WERI-Rb-1 (cell line): ENCODE measurements at regions not wholly inside any gene's neighbourhood (a gene's known extent, or its start where the extent isn't known, plus 50 kb on each side); places are given as distances from the start of the nearest gene placed in this dataset.
"Not testable (repeated sequence)": the region's sequence is repeated elsewhere in the genome, so short reads cannot be mapped to it uniquely, and the experiment has no call there.

Experiments
- DNase-seq: peaks from one replicate; pipeline ENCODE4 v3.0.0-alpha.2; 2020
- H3K27ac ChIP-seq: fragments of 250-450 bp; sonication (Bioruptor Pico); 2 replicates; pipeline ENCODE4 v1.5.1; 2020; ENCODE audit warnings: mild to moderate bottlenecking, moderate library complexity
- H3K27me3 ChIP-seq: fragments of 250-450 bp; sonication (Bioruptor Pico); 2 replicates; pipeline ENCODE4 v1.5.1; 2021; ENCODE audit warnings: mild to moderate bottlenecking, low read depth, moderate library complexity; ENCODE audit not compliant: insufficient read depth, severe bottlenecking
- H3K36me3 ChIP-seq: fragments of 250-450 bp; sonication (Bioruptor Pico); 2 replicates; pipeline ENCODE4 v1.5.1; 2020; ENCODE audit warnings: mild to moderate bottlenecking, moderate library complexity
- H3K4me3 ChIP-seq: 2 replicates; pipeline ENCODE4 v1.5.1; 2011; ENCODE audit warnings: low read depth, mild to moderate bottlenecking, control low read depth, low read length
- H3K9me3 ChIP-seq: fragments of 250-450 bp; sonication (Bioruptor Pico); 2 replicates; pipeline ENCODE4 v1.5.1; 2021; ENCODE audit warnings: mild to moderate bottlenecking, moderate library complexity; ENCODE audit not compliant: severe bottlenecking
- TF ChIP-seq, protein P1 (sequence below): IDR thresholded peaks from 2 replicates; pipeline ENCODE4 v1.5.1; 2011; ENCODE audit warnings: low read depth, mild to moderate bottlenecking, control low read depth, inconsistent platforms, low read length

DNA sequence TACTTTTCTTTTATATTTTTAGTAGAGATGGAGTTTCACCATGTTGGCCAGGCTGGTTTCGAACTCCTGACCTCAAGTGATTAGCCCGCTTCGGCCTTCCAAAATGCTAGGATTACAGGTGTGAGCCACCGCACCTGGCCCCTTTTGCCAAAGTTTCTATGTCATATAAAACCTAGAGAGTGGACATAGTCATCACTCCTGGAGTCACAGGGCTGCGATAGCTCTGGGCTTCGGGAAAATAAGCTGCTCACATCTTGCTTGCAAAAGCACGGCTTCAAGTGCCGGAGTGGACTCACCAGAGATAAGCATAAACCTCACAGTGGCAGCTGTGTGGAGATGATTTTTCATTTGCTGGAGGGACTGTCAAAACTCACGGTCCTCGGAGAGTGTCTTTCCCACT lies 171.2 kb downstream of the TEX29 start:
- TF ChIP-seq, protein P1, sequence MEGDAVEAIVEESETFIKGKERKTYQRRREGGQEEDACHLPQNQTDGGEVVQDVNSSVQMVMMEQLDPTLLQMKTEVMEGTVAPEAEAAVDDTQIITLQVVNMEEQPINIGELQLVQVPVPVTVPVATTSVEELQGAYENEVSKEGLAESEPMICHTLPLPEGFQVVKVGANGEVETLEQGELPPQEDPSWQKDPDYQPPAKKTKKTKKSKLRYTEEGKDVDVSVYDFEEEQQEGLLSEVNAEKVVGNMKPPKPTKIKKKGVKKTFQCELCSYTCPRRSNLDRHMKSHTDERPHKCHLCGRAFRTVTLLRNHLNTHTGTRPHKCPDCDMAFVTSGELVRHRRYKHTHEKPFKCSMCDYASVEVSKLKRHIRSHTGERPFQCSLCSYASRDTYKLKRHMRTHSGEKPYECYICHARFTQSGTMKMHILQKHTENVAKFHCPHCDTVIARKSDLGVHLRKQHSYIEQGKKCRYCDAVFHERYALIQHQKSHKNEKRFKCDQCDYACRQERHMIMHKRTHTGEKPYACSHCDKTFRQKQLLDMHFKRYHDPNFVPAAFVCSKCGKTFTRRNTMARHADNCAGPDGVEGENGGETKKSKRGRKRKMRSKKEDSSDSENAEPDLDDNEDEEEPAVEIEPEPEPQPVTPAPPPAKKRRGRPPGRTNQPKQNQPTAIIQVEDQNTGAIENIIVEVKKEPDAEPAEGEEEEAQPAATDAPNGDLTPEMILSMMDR = no peak
- Histone ChIP-seq H3K9me3 (peaks cover 27% of the 10 kb centered on the region), H3K27me3 (peaks cover 92% of the 10 kb centered on the region), H3K4me3 (no peak overlapping the region), H3K27ac (no peak overlapping the region), H3K36me3 (no peaks in the 10 kb centered on the region)
- peak; percentile 3 for DNase-seq

GRCh38 chr13:111492341-111492950 lies 172.0 kb downstream of the TEX29 start:
- no peak for DNase-seq
- Histone ChIP-seq H3K27me3 (peaks cover 85% of the 10 kb centered on the region), H3K9me3 (peaks cover 19% of the 10 kb centered on the region), H3K27ac (no peak overlapping the region), H3K4me3 (no peak overlapping the region), H3K36me3 (no peaks in the 10 kb centered on the region)
- TF ChIP-seq, protein P1 = no peak

DNA sequence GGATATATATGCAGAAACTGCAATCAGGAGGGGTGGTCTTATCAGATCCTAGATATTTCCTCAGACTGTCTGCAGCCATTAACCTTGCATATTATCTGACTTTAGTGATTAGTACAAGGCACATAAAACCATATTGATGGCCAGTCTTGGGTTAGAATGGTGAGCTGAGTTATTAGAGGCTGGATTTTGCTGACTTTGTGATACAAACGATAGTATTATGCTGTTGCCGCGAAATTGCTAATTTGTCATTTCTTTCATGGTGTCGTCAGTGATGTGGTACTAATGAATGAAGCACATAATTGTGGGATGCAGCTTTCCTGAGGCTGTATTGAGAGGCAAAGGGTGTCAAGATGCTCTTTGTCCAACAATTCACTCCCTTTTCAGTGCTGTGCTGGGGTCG lies 172.5 kb downstream of the TEX29 start:
- TF ChIP-seq, protein P1 = no peak
- Histone ChIP-seq H3K4me3 (no peak overlapping the region), H3K9me3 (peaks cover 14% of the 10 kb centered on the region), H3K27ac (no peak overlapping the region), H3K27me3 (peaks cover 79% of the 10 kb centered on the region), H3K36me3 (no peaks in the 10 kb centered on the region)
- DNase-seq = no peak

- TF ChIP-seq, protein P1 = no peak
- peak; percentile 2 for DNase-seq
- H3K27me3 ChIP-seq = peaks cover 74% of the 10 kb centered on the region
Observed at GRCh38 chr13:111493468-111493867, 173.0 kb downstream of the TEX29 start.

DNA sequence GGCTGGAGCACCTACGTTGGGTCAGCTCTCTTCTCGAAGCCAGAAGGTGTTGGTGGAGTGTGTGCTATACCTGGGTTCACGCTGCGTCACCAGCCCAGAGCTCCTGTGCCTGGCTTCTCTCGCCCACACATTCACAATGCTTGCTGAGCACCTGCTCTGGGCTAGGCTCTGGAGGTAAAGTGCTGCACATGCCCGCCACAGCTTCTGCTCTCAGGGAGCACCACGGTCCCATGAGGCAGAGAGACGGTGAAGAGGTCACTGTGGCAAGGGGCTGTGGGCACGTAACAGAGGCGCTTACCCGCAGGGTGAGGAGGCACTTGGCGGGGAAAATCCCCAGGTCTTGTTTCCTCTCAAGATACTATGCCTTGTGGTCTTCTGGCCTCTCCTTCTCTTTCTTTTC lies 174.2 kb downstream of the TEX29 start:
- Histone ChIP-seq H3K4me3 (no peak overlapping the region), H3K9me3 (peaks cover 8% of the 10 kb centered on the region), H3K27ac (no peak overlapping the region), H3K36me3 (no peaks in the 10 kb centered on the region), H3K27me3 (peaks cover 63% of the 10 kb centered on the region)
- DNase-seq = peak; percentile 2
- TF ChIP-seq, protein P1 = no peak

More at GRCh38 chr13:111493468-111493867, 173.0 kb downstream of the TEX29 start:
- Histone ChIP-seq H3K9me3 (peaks cover 13% of the 10 kb centered on the region), H3K36me3 (no peaks in the 10 kb centered on the region), H3K4me3 (no peak overlapping the region), H3K27ac (no peak overlapping the region)

DNA sequence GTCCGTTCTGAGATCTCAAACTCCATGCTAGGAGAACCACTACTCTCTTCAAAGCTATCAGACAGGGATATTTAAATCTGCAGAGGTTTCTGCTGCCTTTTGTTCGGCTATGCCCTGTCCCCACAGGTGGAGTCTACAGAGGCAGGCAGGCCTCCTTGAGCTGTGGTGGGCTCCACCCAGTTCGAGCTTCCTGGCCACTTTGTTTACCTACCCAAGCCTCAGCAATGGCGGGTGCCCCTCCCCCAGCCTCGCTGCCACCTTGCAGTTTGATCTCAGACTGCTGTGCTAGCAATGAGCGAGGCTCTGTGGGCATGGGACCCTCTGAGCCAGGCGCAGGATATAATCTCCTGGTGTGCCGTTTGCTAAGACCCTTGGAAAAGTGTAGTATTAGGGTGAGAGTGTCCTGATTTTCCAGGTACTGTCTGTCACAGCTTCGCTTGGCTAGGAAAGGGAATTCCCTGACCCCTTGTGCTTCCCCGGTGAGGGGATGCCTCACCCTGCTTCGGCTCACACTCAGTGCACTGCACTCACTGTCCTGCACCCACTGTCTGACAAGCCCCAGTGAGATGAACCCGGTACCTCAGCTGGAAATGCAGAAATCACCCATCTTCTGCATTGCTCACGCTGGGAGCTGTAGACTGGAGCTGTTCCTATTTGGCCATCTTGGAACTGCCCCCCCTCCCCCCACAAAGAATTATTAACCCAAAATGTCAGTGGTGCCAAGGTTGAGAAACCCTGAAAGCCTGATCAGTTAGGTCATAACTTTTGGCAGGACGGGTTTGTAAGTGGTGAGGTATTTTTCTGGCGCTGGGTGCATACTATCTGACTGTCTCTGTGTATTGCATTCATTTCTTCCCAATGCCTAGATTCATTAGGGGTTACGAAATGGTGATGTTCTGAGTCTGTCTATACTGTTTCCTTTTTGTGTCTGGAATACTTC lies 181.4 kb downstream of the TEX29 start:
- not testable (repeated sequence) for H3K4me3 ChIP-seq, H3K27ac ChIP-seq, H3K36me3 ChIP-seq
- DNase-seq = peak; percentile 3
- Histone ChIP-seq H3K27me3 (peaks cover 60% of the 10 kb centered on the region), H3K9me3 (peaks cover 13% of the 10 kb centered on the region)
